Endothelial cell of umbilical vein (primary cell): ENCODE measurements at regions not wholly inside any gene's neighbourhood (a gene's known extent, or its start where the extent isn't known, plus 50 kb on each side); places are given as distances from the start of the nearest gene placed in this dataset.

Source experiments
- CTCF ChIP-seq, 2 donors: IDR thresholded peaks; 1 replicate in 1 of 2; 2 replicates in 1 of 2; pipeline ENCODE4 v1.5.1; 2011; ENCODE audit warnings: low read length in 2 of 2, mild to moderate bottlenecking in 2 of 2, moderate library complexity in 2 of 2, control low read depth in 1 of 2, inconsistent platforms in 1 of 2, low read depth in 1 of 2; ENCODE audit not compliant: insufficient read depth in 1 of 2; ENCODE audit errors: extremely low read depth in 1 of 2
- FOS ChIP-seq: IDR thresholded peaks from 2 replicates; pipeline ENCODE4 v1.6.1; 2011; ENCODE audit warnings: mild to moderate bottlenecking, low read length, moderate library complexity, borderline replicate concordance; ENCODE audit not compliant: insufficient read depth
- POLR2A ChIP-seq: IDR thresholded peaks from 2 replicates; pipeline ENCODE4 v1.6.1; 2012; ENCODE audit warnings: low read depth, mild to moderate bottlenecking, control low read depth, low read length
- POLR2AphosphoS5 ChIP-seq: IDR thresholded peaks from 2 replicates; pipeline ENCODE4 v1.6.1; 2012; ENCODE audit warnings: low read depth, mild to moderate bottlenecking, control low read depth, low read length, moderate library complexity; ENCODE audit not compliant: insufficient read depth

GRCh38 chr6:119511024-119511423 lies 161.5 kb upstream of the MAN1A1 start:
- TF ChIP-seq CTCF (IDR thresholded peaks at IDR 0.05; ENCODE audit: extremely low read depth in 1 of 2, insufficient read depth in 1 of 2, low read depth in 1 of 2, low read length in 2 of 2) (no peak), POLR2A (no peak), FOS (no peak), POLR2AphosphoS5 (no peak)
